Mesothelial cell of epicardium (in vitro differentiated cells): ENCODE measurements at regions not wholly inside any gene's neighbourhood (a gene's known extent, or its start where the extent isn't known, plus 50 kb on each side); places are given as distances from the start of the nearest gene placed in this dataset.

Experiments used
- DNase-seq, 2 experiments: peaks; one replicate each; pipeline ENCODE4 v3.0.0; 2021; ENCODE audit warnings: low spot score in 2 of 2; ENCODE audit not compliant: unreplicated experiment in 2 of 2
- H3K27ac Mint-ChIP-seq: 2 replicates; pipeline ENCODE4 v1.8.0; 2021; ENCODE audit warnings: mixed read lengths
- H3K27me3 Mint-ChIP-seq: 2 replicates; pipeline ENCODE4 v1.8.0; 2021; ENCODE audit warnings: low read depth, mixed read lengths
- H3K36me3 Mint-ChIP-seq: 2 replicates; pipeline ENCODE4 v1.8.0; 2021; ENCODE audit warnings: mixed read lengths
- H3K4me1 Mint-ChIP-seq: 2 replicates; pipeline ENCODE4 v1.8.0; 2021; ENCODE audit warnings: mixed read lengths
- H3K4me3 Mint-ChIP-seq: 2 replicates; pipeline ENCODE4 v1.8.0; 2021; ENCODE audit warnings: mild to moderate bottlenecking, moderate library complexity, mixed read lengths
- H3K9me3 Mint-ChIP-seq: 2 replicates; pipeline ENCODE4 v1.8.0; 2021; ENCODE audit warnings: mixed read lengths
- TF ChIP-seq, protein P1 (sequence below): fragments of 200-600 bp; sonication (generic); IDR thresholded peaks from one replicate; pipeline ENCODE4 v1.5.0; 2021; ENCODE audit warnings: antibody characterized with exemption; ENCODE audit not compliant: unreplicated experiment

DNA sequence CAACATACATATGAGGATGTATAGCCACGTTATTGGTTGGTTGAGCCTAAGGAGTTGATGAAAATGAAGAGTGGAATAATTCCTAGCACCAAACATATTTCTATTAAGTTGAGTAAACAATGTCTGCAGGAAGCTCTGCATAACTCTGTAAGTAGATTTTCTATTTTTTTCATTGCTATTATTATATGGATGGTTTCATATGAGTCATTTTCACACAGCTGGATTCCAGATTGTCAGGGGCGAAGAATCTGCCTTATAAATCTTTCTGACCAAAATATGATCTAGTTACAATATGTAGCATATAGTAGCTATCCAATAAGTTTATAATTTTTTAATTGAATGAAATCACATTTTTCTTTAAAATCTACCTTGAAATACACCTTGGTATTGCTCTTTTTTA lies 468.0 kb upstream of the PKDCC start:
- Mint-ChIP-seq H3K36me3 (peaks cover 8% of the 10 kb centered on the region), H3K27me3 (peaks cover 10% of the 10 kb centered on the region), H3K9me3 (peaks cover 26% of the 10 kb centered on the region), H3K4me3 (no peak overlapping the region), H3K4me1 (no peaks in the 10 kb centered on the region), H3K27ac (no peak overlapping the region)
- no peak for DNase-seq
- TF ChIP-seq, protein P1, sequence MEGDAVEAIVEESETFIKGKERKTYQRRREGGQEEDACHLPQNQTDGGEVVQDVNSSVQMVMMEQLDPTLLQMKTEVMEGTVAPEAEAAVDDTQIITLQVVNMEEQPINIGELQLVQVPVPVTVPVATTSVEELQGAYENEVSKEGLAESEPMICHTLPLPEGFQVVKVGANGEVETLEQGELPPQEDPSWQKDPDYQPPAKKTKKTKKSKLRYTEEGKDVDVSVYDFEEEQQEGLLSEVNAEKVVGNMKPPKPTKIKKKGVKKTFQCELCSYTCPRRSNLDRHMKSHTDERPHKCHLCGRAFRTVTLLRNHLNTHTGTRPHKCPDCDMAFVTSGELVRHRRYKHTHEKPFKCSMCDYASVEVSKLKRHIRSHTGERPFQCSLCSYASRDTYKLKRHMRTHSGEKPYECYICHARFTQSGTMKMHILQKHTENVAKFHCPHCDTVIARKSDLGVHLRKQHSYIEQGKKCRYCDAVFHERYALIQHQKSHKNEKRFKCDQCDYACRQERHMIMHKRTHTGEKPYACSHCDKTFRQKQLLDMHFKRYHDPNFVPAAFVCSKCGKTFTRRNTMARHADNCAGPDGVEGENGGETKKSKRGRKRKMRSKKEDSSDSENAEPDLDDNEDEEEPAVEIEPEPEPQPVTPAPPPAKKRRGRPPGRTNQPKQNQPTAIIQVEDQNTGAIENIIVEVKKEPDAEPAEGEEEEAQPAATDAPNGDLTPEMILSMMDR = no peak

DNA sequence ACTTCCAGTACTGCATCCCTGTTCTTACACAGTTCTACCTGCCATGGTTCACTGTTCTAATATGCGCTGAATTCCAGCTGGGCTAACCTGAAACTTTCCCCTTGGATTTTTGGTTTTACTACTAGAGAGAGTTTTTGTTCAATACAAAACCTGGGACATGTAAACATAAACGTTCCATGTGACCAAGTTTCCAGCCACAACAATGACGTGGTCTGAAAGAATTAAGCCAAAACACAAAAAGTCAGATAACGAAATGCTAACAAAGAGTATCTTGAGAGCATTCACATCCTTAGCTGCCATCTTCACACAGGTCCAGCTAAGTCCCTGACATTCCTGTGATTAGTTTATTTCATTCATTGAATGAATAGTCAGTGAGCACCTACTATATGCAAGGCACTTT lies 467.0 kb upstream of the PKDCC start:
- Mint-ChIP-seq H3K27ac (no peak overlapping the region), H3K4me3 (no peak overlapping the region), H3K4me1 (no peaks in the 10 kb centered on the region), H3K36me3 (peaks cover 9% of the 10 kb centered on the region), H3K9me3 (peaks cover 36% of the 10 kb centered on the region), H3K27me3 (peaks cover 10% of the 10 kb centered on the region)
- DNase-seq = no peak
- TF ChIP-seq, protein P1 = no peak

DNA sequence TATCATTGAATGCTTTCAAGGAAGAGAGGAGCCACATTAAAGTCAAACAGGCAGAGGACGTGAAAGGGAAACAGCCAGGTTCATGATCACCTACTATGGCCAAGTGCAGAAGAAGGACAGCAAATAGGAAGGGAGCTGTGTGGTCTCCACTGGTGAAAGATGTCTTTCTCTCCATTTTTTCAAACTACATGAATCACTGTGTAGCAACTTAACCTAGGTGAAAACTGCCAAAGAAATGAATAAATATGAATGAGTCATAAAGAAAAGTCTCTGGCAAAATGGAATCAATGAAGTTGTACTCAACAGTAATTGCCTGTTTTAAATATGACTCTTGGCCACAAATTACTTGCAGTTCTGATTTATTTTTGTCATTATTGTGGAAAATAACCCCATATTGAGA lies 452.6 kb upstream of the PKDCC start:
- H3K4me1 Mint-ChIP-seq = no peaks in the 10 kb centered on the region
- peaks cover 4% of the 10 kb centered on the region for H3K9me3 Mint-ChIP-seq
- no peak overlapping the region for H3K4me3 Mint-ChIP-seq
- peaks cover 3% of the 10 kb centered on the region for H3K27me3 Mint-ChIP-seq
- DNase-seq = no peak
- H3K27ac Mint-ChIP-seq = no peak overlapping the region
- TF ChIP-seq, protein P1 = no peak
- H3K36me3 Mint-ChIP-seq = no peaks in the 10 kb centered on the region

DNA sequence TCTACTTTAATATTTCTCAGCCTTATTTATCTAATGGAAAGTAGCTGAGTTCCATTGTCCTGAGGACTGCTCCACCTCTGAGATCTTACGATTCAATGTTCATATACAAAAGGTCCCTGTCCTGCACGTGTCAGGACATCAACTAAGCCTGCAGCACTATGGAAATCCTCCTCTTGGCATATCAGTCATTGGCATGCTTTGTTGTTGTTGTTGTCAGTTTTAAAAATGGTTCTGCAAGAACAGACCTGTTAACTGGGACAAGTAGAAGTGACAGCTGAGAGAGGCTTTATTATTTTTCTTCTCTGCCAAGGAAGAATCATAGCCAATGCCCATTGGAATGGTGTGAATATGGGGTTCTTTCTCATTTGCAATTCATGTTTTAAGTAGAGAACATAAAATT lies 450.1 kb upstream of the PKDCC start:
- TF ChIP-seq, protein P1 = no peak
- Mint-ChIP-seq H3K36me3 (no peaks in the 10 kb centered on the region), H3K27me3 (peaks cover 2% of the 10 kb centered on the region), H3K9me3 (peaks cover 9% of the 10 kb centered on the region), H3K27ac (no peak overlapping the region), H3K4me1 (no peaks in the 10 kb centered on the region), H3K4me3 (no peak overlapping the region)
- no peak for DNase-seq

DNA sequence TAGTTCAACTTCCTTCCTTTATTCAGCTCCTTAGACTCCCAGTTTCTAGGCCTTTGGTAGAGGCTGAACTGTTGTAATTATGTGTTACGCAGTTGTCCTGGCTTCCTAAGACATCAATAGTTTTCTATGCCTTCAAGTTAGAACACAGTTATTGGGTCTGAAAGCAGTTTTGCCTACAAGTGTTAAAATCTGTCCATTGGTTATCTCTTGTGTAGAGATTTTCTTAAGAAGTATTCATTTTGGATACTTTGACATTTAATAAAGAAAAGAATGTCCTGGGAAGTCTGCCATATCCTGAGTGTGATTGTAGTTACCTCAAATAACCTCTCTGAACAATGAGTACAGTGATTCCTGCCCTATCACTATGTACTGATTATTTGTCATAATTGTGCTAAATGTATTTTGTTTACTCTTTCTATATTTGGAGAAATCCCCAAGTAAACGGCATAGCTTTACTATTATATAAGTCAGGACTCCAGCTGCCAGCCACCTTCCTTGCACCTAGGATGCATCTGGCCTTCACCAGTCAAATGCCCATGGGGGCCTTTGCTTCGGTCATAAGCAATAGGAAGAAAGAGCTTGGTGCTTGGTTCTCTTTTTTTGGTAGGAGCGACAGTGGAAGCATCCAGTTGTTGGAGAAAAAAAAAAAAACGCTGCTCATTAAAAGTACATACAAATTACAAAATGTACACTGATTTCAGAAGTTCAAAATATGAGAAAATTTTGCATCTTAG lies 449.5 kb upstream of the PKDCC start:
- DNase-seq = no peak
- peaks cover 2% of the 10 kb centered on the region for H3K27me3 Mint-ChIP-seq
- H3K4me3 Mint-ChIP-seq = no peak overlapping the region
- no peak overlapping the region for H3K27ac Mint-ChIP-seq
- no peaks in the 10 kb centered on the region for H3K4me1 Mint-ChIP-seq
- TF ChIP-seq, protein P1 = no peak
- H3K9me3 Mint-ChIP-seq = peaks cover 9% of the 10 kb centered on the region
- H3K36me3 Mint-ChIP-seq = no peaks in the 10 kb centered on the region
